HG03469 (cell line): ENCODE measurements at regions not wholly inside any gene's neighbourhood (a gene's known extent, or its start where the extent isn't known, plus 50 kb on each side); places are given as distances from the start of the nearest gene placed in this dataset.

Experiments
- ATAC-seq: cut with Tn5 transposase; IDR thresholded peaks from one replicate; pipeline ENCODE4 v1.9.1; 2021; ENCODE audit warnings: mild to moderate bottlenecking, moderate library complexity, moderate number of reproducible peaks; ENCODE audit not compliant: unreplicated experiment

DNA sequence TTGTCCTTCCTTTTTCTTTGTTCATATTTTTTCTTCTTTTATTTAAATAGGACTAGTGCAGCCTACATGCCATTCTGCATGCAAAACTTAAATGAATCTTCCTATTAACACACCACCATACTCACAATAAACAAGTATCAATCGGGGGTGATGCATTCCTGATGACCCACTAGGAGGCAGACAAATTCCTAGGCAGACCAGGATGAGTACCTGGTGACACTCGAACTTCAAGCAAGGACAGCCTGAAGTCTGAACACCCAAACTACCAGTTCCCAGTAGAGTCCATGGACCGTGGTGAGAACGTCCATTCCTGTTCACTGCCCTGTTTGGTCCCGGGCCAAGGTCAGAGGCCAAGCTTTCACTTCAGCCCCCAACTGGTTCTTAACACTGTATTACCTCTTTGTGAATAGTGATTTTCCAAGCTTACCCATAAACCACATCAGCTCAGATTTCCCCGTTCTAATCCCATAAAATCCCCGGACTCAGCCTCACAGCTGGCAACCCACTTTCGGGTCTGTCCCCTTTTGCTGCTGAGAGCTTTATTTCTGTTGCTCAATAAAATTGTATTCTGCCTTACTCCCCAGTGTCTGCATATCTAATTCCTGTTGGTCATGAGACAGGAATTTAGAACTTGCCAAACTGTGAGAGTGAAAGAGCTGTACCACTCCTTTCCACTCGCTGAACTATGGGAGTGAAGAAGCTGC lies 1286.6 kb downstream of the FSTL5 start:
- no peak for ATAC-seq

DNA sequence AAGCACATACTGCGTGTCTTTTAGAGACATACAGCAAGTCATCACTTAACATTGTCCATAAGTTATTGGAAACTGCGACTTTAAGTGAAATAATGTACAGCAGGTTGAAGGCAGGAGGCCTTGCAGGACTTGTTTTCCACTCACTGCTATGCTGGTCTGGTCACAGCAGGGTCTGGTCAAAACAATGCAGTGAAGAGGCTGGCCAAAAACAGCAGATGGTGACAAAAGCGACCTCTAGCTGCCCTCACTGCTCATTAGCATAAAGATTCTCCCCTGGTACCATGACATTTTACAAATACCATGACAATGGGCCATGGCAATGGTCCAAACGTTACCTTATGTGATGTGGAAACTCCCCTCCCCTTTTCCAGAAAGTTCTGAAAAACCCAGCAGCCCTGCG lies 1283.6 kb downstream of the FSTL5 start:
- ATAC-seq: no peak

DNA sequence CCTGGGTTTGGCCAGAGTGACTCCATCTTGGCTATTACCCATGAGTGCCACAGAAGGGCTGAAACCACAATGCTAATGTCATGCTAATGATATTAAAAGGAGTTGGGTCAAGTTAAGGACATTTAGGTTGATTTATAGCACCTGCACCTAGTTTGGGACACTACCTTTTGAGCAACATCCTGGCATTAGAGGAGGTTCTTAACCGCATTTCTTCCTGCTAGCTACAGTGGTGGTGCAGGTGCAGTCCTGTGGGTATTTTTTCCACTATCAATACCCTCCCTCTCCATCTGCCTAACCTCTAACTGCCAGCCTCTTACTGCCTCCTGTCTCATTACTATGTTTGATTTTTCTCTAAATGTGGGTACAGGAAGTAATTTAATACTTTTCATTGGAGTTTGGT lies 1276.1 kb downstream of the FSTL5 start:
- ATAC-seq: no peak

DNA sequence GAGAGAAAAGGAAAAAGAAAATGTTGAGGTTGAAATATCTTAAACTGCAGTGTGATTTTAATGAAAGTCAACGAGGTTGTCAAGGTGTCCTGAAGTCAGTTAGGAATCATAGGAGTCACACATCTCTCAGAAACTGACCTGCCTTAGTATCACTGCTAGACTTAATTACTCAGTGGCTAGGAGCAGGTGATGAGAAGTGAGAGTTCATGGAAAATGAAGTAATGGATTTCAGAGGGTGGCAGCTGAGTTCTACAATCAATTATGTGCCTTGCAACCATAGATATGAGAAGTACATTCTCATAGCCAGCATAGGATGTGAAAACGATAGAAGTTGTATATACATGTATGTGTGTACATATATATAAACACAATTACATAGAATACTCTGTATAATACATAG lies 1269.7 kb downstream of the FSTL5 start:
- no peak for ATAC-seq

DNA sequence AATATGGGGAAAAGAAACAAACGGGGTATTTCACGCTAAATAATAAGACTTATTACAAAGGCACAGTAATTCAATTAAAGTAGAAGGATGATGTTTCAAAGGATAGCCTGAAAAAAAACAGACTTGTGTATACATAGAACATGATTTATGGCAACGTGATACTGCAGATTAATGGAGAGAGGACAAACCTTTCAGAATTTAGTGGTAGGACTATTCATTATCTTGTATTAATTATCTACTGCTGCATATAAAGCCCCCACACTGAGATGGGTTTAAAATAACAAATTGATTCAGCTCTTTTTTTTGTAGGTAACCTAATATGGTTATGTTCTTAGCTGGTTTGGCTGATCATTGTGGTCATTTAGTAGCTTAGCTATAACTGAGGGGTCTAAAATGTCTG lies 1269.0 kb downstream of the FSTL5 start:
- no peak for ATAC-seq

DNA sequence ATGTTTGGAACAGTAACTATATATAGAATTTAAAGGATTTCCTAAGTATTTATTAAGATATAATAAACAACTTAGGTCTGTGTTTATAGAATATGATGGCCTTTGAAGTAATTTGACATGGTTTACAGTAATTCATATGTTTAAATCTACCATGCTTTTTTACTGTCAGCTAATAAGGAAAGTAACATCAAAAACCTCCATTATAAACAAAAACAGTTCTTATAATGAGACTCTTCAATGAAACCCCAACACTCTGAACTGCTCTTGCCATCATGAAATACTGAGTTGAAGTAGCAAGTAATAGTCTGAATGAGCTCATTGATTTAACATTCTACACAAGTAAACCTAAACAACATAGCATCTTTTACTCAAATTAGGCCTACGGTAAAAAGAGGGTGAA lies 1236.5 kb downstream of the FSTL5 start:
- no peak for ATAC-seq

DNA sequence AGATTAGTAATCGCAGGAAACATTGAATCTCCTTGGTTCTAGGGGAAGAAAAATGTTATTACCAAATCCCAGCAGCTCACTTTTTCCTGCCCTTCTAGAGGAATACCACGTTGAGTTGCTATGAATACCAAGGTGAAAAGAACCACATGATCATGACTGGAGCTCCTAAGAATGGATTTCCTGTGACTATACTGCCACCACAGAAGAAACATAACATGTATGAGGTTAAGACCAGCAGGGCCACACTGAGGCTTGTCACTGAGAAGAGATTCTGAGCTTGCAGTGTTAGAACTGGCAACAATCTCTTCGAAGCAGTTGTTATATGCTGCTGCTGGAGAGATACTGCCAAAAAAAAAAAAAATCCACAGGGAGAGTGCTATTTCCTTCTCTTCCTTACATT lies 1235.3 kb downstream of the FSTL5 start:
- ATAC-seq: no peak

DNA sequence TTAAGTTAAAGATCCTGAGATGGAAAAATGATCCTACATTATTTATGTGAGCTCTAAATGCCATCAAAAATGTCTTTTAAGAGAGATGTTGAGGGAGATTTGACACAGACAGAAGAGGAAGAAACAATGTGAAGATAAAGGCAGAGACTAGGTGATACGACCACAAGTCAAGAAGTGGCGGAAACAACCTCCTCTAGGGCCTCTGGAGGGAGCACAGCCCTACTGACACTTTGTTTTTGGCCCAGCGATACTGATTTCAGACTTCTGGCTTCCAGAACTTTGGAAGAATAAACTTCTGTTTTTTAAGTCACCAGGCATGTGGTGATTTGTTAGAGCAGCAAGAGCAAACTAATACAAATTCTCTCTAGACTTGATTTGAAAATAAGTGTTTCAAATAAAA lies 1216.1 kb downstream of the FSTL5 start:
- ATAC-seq: no peak

GRCh38 chr4:160956875-160957274 lies 1206.9 kb downstream of the FSTL5 start:
- no peak for ATAC-seq

DNA sequence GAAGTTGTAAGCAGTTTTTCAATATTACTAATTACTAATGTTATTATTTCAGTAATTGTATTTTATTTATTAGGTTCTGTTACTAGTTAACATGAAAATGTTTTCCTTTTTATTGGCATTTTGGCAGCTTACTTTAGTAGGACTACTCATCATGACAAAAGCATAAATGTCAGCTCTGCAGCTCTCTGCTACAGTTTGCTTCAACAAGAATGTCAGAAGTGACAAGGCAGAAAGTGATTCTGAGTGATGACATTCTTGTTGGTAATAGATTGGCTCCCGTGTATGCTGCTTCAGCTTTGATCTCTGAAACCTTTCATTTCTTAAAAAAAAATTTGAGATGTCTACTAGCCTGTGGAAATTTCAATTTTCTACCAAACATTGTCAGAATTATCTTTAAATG lies 1193.9 kb downstream of the FSTL5 start:
- ATAC-seq: no peak

- ATAC-seq: no peak
Measured at GRCh38 chr4:160980091-160980490, 1183.7 kb downstream of the FSTL5 start.

DNA sequence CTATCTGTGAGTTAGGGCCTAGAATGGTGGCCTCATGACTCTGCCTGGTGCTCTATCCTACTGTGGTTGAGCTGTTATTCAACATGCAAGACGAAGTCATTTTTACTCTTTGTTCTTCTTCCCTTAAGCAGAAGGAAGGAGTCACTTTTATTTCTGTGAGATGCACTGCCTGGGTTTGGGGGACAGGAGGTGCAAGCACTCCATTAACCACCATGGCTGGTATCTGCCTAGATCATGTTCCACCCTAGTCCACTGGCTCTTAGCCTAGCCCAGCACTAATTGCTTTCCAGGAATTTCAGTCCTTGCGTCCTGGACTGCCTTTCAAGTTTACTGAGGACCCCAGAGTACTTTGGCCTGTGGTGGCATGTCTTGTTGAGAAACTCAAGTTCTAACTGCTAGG lies 1182.7 kb downstream of the FSTL5 start:
- no peak for ATAC-seq

DNA sequence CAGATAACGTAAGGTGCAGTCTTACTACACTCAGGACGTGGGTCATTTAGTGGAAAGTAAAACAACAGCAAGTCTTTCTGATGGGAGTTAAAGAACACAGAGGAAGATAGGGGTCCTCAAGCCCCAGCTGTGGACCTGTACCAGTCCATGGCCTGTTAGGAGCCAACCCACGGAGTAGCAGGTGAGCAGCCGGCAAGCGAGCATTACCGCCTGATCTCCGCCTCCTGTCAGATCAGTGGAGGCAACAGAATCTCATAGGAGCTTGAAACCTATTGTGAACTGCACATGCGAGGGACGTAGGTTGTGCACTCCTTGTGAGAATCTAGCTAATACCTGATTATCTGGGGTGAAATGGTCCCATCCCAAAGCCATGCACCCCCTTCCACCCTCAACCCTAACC lies 1180.8 kb downstream of the FSTL5 start:
- ATAC-seq: no peak

DNA sequence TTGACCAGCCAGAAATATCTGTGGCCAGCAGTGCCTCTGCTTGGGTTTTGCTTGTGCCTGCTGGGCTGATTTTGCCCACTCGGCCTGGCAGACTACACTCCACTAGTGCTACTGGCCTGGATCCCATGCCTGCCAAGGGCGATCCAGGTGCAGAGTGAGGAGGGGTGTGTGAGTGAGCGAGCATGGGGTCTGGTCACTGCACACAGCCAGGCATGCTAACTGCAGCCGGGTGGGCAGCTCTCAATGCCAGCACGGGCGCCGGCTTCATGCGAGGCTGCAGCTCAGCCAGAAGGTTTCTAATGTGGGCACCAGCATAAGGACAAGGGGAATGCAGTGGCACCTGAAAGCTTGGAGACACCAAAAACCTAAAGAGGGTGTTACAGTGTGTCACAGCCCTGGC lies 1161.4 kb downstream of the FSTL5 start:
- no peak for ATAC-seq

- ATAC-seq: no peak
Measured at GRCh38 chr4:161003418-161004057, 1160.3 kb downstream of the FSTL5 start.

- ATAC-seq: no peak
Measured at GRCh38 chr4:161005746-161006145, 1158.1 kb downstream of the FSTL5 start.

DNA sequence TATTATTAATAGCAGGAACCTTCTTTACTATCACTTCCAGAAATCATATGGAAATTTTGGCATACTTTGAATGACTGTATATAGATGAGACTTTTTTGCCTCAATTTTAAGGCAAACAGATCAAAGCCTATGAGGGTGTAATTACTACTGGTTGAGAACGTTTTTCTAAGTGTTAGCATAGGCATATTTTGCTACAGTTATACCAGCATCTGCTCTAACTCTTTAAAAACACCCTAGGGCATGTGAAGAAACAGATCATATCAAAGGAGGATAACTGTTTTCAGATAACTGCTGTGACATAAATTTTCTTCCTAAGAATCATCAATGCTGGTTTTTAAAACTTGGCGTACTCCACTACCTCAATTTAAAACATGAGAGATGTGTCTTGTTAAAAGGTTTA lies 1155.3 kb downstream of the FSTL5 start:
- ATAC-seq: no peak

DNA sequence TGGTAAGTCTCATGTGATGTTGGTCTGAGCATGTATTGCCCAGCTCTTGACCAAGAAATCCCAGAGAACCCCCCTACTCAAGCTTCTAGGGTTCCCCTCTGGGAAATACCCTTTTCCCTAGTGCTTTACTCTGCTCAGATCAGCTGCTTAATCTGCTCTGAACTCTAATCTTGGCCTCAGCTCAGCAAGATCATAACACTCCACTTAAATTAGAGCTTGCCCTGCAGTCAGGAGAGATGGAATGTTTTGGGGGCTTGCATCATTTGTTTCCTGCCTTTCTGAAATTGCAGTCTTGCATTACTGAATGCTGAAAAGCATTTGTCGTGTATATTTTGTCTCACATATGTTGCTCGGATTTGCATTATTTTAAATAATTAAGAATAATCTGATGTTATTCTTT lies 1153.6 kb downstream of the FSTL5 start:
- no peak for ATAC-seq
